IPS DF 4.7 (cell line): ENCODE measurements at regions not wholly inside any gene's neighbourhood (a gene's known extent, or its start where the extent isn't known, plus 50 kb on each side); places are given as distances from the start of the nearest gene placed in this dataset.

ENCODE experiments used
- DNase-seq: peaks from one replicate; pipeline ENCODE4 v3.0.0-alpha.2; 2013; ENCODE audit warnings: low spot score; ENCODE audit errors: extremely low read depth

GRCh38 chr15:25051399-25052154 is 96.8 kb downstream of the SNRPN start:
- no peak for DNase-seq

GRCh38 chr15:25052191-25052999 is 97.6 kb downstream of the SNRPN start:
- DNase-seq, result no peak

- no peak for DNase-seq
These were observed 98.4 kb downstream of the SNRPN start for GRCh38 chr15:25053000-25053815.

- DNase-seq, result no peak
These were observed 99.5 kb downstream of the SNRPN start for GRCh38 chr15:25054329-25054728.

- no peak for DNase-seq
These were observed 100.2 kb downstream of the SNRPN start for GRCh38 chr15:25054943-25055342.

GRCh38 chr15:25055356-25056068 is 100.7 kb downstream of the SNRPN start:
- no peak for DNase-seq

- no peak for DNase-seq
These were observed 102.0 kb downstream of the SNRPN start for GRCh38 chr15:25056484-25057425.

- DNase-seq, result no peak
These were observed 102.8 kb downstream of the SNRPN start for GRCh38 chr15:25057574-25057973.

- no peak for DNase-seq
These were observed 103.4 kb downstream of the SNRPN start for GRCh38 chr15:25058080-25058785.

GRCh38 chr15:25059698-25060471 is 105.1 kb downstream of the SNRPN start:
- no peak for DNase-seq

GRCh38 chr15:25060472-25060803 is 105.7 kb downstream of the SNRPN start:
- no peak for DNase-seq

- DNase-seq, result no peak
These were observed 106.3 kb downstream of the SNRPN start for GRCh38 chr15:25060996-25061620.

GRCh38 chr15:25061808-25062550 is 107.2 kb downstream of the SNRPN start:
- no peak for DNase-seq

- DNase-seq, result no peak
These were observed 108.0 kb downstream of the SNRPN start for GRCh38 chr15:25062551-25063430.

- no peak for DNase-seq
These were observed 110.5 kb downstream of the SNRPN start for GRCh38 chr15:25065286-25065685.

GRCh38 chr15:25065876-25066275 is 111.1 kb downstream of the SNRPN start:
- no peak for DNase-seq

- no peak for DNase-seq
These were observed 111.9 kb downstream of the SNRPN start for GRCh38 chr15:25066708-25067107.
